ENCODE measurements at regions not wholly inside any gene's neighbourhood (a gene's known extent, or its start where the extent isn't known, plus 50 kb on each side); places are given as distances from the start of the nearest gene placed in this dataset.

GRCh38 chr13:66224663-66225062 lies 1005.5 kb downstream of the PCDH9 start:
- H3K9ac ChIP-seq (ENCODE audit: low read depth, low read length, poor library complexity, severe bottlenecking) = no peak overlapping the region
- no peak overlapping the region for H3K4me3 ChIP-seq (ENCODE audit: low read length, poor library complexity, severe bottlenecking)
- H4K20me1 ChIP-seq (ENCODE audit: insufficient read depth, low read length, poor library complexity, severe bottlenecking) = no peaks in the 10 kb centered on the region
- no peaks in the 10 kb centered on the region for H3K79me2 ChIP-seq (ENCODE audit: insufficient read depth, low read length)
- no peak overlapping the region for H3K4me2 ChIP-seq (ENCODE audit: low read depth, low read length, poor library complexity, severe bottlenecking)
- TF ChIP-seq EZH2phosphoT487 (IDR thresholded peaks at IDR 0.05; ENCODE audit: borderline replicate concordance) = no peak
- TF ChIP-seq CTCF (conservative IDR thresholded peaks at IDR 0.05; ENCODE audit: low read length) = no peak
- H3K4me1 ChIP-seq (ENCODE audit: insufficient read depth, low read length, poor library complexity, severe bottlenecking) = no peaks in the 10 kb centered on the region
- H3K36me3 ChIP-seq (ENCODE audit: insufficient read depth, low read length) = no peaks in the 10 kb centered on the region
- no peak overlapping the region for H2AFZ ChIP-seq (ENCODE audit: low read length)
- no peaks in the 10 kb centered on the region for H3K9me2 ChIP-seq (replicated peaks; ENCODE audit: low read depth, low read length)
- no peaks in the 10 kb centered on the region for H3F3A ChIP-seq (ENCODE audit: low read depth)
- H3K9me3 ChIP-seq (ENCODE audit: insufficient read depth, low read depth, low read length) = no peaks in the 10 kb centered on the region
- no peaks in the 10 kb centered on the region for H3K27me3 ChIP-seq (ENCODE audit: insufficient read depth, low read length, poor library complexity, severe bottlenecking)

- Histone ChIP-seq H3K9me3 (ENCODE audit: insufficient read depth, low read depth, low read length) (no peaks in the 10 kb centered on the region), H4K20me1 (ENCODE audit: insufficient read depth, low read length, poor library complexity, severe bottlenecking) (no peaks in the 10 kb centered on the region), H3K36me3 (ENCODE audit: insufficient read depth, low read length) (no peaks in the 10 kb centered on the region), H2AFZ (ENCODE audit: low read length) (no peak overlapping the region), H3K9me2 (replicated peaks; ENCODE audit: low read depth, low read length) (no peaks in the 10 kb centered on the region), H3F3A (ENCODE audit: low read depth) (no peaks in the 10 kb centered on the region), H3K4me1 (ENCODE audit: insufficient read depth, low read length, poor library complexity, severe bottlenecking) (no peaks in the 10 kb centered on the region), H3K79me2 (ENCODE audit: insufficient read depth, low read length) (no peaks in the 10 kb centered on the region), H3K4me2 (ENCODE audit: low read depth, low read length, poor library complexity, severe bottlenecking) (no peak overlapping the region), H3K9ac (ENCODE audit: low read depth, low read length, poor library complexity, severe bottlenecking) (no peak overlapping the region), H3K4me3 (ENCODE audit: low read length, poor library complexity, severe bottlenecking) (no peak overlapping the region), H3K27me3 (ENCODE audit: insufficient read depth, low read length, poor library complexity, severe bottlenecking) (no peaks in the 10 kb centered on the region)
- no peak for TF ChIP-seq EZH2phosphoT487 (IDR thresholded peaks at IDR 0.05; ENCODE audit: borderline replicate concordance)
- no peak for TF ChIP-seq CTCF (conservative IDR thresholded peaks at IDR 0.05; ENCODE audit: low read length)
Measured at GRCh38 chr13:66222926-66223325, 1007.2 kb downstream of the PCDH9 start.

GRCh38 chr13:66222127-66222526 lies 1008.0 kb downstream of the PCDH9 start:
- H4K20me1 ChIP-seq (ENCODE audit: insufficient read depth, low read length, poor library complexity, severe bottlenecking) = no peaks in the 10 kb centered on the region
- H3K36me3 ChIP-seq (ENCODE audit: insufficient read depth, low read length) = no peaks in the 10 kb centered on the region
- H3K27me3 ChIP-seq (ENCODE audit: insufficient read depth, low read length, poor library complexity, severe bottlenecking) = no peaks in the 10 kb centered on the region
- H2AFZ ChIP-seq (ENCODE audit: low read length) = no peak overlapping the region
- no peaks in the 10 kb centered on the region for H3F3A ChIP-seq (ENCODE audit: low read depth)
- no peaks in the 10 kb centered on the region for H3K9me3 ChIP-seq (ENCODE audit: insufficient read depth, low read depth, low read length)
- TF ChIP-seq CTCF (conservative IDR thresholded peaks at IDR 0.05; ENCODE audit: low read length) (no peak), EZH2phosphoT487 (IDR thresholded peaks at IDR 0.05; ENCODE audit: borderline replicate concordance) (no peak)
- H3K4me2 ChIP-seq (ENCODE audit: low read depth, low read length, poor library complexity, severe bottlenecking) = no peak overlapping the region
- no peaks in the 10 kb centered on the region for H3K79me2 ChIP-seq (ENCODE audit: insufficient read depth, low read length)
- H3K9me2 ChIP-seq (replicated peaks; ENCODE audit: low read depth, low read length) = no peaks in the 10 kb centered on the region
- H3K4me3 ChIP-seq (ENCODE audit: low read length, poor library complexity, severe bottlenecking) = no peak overlapping the region
- H3K9ac ChIP-seq (ENCODE audit: low read depth, low read length, poor library complexity, severe bottlenecking) = no peak overlapping the region
- H3K4me1 ChIP-seq (ENCODE audit: insufficient read depth, low read length, poor library complexity, severe bottlenecking) = no peaks in the 10 kb centered on the region

Data from Loucy (cell line).